GM12874 (cell line): ENCODE measurements at regions not wholly inside any gene's neighbourhood (a gene's known extent, or its start where the extent isn't known, plus 50 kb on each side); places are given as distances from the start of the nearest gene placed in this dataset.

Experiments
- CTCF ChIP-seq: IDR thresholded peaks from 2 replicates; pipeline ENCODE4 v1.5.1; 2011; ENCODE audit warnings: low read depth, mild to moderate bottlenecking, control low read depth, low read length, moderate library complexity; ENCODE audit not compliant: insufficient read depth

- TF ChIP-seq CTCF: no peak
These were observed 1290.8 kb upstream of the CDH9 start for GRCh38 chr5:28329176-28329575.

- TF ChIP-seq CTCF: no peak
These were observed 1290.3 kb upstream of the CDH9 start for GRCh38 chr5:28328681-28329080.

- TF ChIP-seq CTCF: no peak
These were observed 1285.8 kb upstream of the CDH9 start for GRCh38 chr5:28324174-28324573.

GRCh38 chr5:28313953-28314352, 1275.6 kb upstream of the CDH9 start:
- no peak for TF ChIP-seq CTCF

GRCh38 chr5:28313321-28313951, 1275.0 kb upstream of the CDH9 start:
- no peak for TF ChIP-seq CTCF

GRCh38 chr5:28310696-28311095, 1272.3 kb upstream of the CDH9 start:
- no peak for TF ChIP-seq CTCF

- TF ChIP-seq CTCF: no peak
These were observed 1267.5 kb upstream of the CDH9 start for GRCh38 chr5:28305891-28306290.

GRCh38 chr5:28301712-28302111, 1263.3 kb upstream of the CDH9 start:
- TF ChIP-seq CTCF: no peak
